DMS114 treated with DMSO at 0.1 percent for 48 hours (cell line): ENCODE measurements at regions not wholly inside any gene's neighbourhood (a gene's known extent, or its start where the extent isn't known, plus 50 kb on each side); places are given as distances from the start of the nearest gene placed in this dataset.
"Not testable (repeated sequence)": the region's sequence is repeated elsewhere in the genome, so short reads cannot be mapped to it uniquely, and the experiment has no call there.

Experiments
- DNase-seq: peaks from one replicate; lab custom pipeline; 2025; ENCODE audit not compliant: unreplicated experiment; lab: John Stamatoyannopoulos, UW

- no peak for DNase-seq
These were observed 696.3 kb upstream of the AGA start for GRCh38 chr4:178138491-178138890.

- no peak for DNase-seq
These were observed 698.2 kb upstream of the AGA start for GRCh38 chr4:178140326-178140915.

DNA sequence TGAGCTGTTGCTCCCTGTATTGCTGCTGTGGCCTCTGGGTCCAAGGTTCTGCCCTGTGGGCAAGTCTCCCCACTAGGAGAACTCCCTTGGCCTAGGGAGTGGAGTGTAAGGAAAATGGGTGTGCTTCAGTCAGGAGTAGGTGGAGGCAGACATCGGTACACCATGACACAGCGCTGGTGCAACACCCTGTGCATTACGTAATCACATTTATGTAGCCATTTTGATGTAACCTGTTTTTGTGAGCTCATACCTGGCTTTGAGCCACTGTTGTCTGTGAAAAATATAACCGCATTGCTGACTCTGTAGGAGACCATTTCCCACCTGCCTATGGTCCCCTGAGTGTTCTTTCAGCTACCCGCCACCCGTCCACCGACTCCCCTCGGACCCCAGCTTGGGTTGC, 700.5 kb upstream of the AGA start:
- no peak for DNase-seq

- no peak for DNase-seq
These were observed 705.9 kb upstream of the AGA start for GRCh38 chr4:178148106-178148505.

DNA sequence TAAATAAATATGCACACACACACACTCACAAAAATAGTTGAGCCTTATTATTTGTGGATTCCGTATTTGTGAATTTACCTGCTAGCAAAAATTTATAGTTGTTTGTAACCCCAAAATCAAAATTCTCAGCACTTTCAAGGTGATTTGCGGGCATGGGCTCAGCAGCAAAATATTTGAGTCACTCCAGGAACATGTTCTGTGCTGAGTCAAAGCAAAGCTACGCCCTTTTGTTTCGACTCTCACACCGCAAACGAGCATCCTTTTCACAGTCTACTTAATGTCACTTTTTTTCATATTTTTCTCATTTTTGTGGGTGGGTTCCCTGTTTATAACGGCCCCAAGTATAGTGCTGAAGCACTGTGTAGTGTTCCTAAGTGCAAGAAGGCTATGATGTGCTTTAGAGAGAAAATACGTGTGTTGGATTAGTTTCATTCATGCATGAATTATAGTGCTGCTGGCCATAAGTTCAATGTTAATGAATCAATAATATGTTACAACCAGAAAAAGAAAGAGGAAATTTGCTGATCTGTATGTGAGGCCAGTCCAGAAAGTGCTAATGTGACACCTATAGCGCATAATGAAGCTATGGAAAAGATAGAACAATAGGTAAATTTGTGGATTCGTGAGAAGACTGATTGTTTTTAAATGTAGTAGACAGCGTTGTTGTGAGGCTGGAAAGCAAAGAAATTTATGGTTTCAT, 723.2 kb upstream of the AGA start:
- no peak for DNase-seq

DNA sequence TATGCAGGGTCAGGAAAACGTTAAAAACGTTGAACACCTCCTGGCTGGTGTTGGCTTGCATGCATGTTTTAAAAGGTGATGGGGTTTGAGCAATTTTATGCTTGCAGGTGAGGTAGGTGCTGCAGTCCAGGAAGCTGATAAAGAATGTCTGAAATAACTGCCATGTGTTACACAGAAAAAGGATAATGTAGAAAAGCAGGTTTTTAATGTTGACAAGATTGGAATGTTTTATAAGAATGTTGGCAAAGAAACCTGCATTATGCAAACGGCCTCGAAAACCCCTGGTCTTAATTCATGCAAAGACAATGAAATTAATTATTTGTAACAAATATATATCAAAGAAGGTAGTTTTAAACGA, 723.7 kb upstream of the AGA start:
- DNase-seq, result no peak

- DNase-seq, result no peak
These were observed 731.5 kb upstream of the AGA start for GRCh38 chr4:178173771-178174170.

GRCh38 chr4:178174756-178175155, 732.5 kb upstream of the AGA start:
- DNase-seq, result no peak

GRCh38 chr4:178185517-178185916, 743.3 kb upstream of the AGA start:
- no peak for DNase-seq

GRCh38 chr4:178192611-178193010, 750.4 kb upstream of the AGA start:
- no peak for DNase-seq

GRCh38 chr4:178196751-178197374, 754.6 kb upstream of the AGA start:
- DNase-seq, result no peak

GRCh38 chr4:178198691-178199090, 756.5 kb upstream of the AGA start:
- DNase-seq, result no peak

GRCh38 chr4:178202422-178202821, 760.2 kb upstream of the AGA start:
- no peak for DNase-seq

DNA sequence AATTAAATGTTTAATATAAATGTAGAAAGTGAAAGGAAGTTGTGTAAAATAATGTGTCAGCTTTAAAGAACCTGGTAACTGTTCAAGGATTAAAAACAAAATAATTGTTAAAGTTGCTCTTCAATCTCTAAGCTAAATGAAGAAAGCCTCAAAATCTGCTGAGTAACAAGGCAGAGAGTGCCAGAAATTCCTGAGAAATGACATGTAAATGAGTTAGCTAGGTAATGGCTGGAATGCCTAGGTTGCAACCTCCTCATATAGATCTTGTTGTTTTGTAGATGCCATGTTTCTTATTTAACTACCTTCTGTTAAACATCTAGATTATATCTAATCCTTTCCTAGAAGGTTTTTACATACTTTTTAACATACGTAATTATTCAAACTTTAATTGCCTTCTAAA, 763.6 kb upstream of the AGA start:
- DNase-seq, result no peak

DNA sequence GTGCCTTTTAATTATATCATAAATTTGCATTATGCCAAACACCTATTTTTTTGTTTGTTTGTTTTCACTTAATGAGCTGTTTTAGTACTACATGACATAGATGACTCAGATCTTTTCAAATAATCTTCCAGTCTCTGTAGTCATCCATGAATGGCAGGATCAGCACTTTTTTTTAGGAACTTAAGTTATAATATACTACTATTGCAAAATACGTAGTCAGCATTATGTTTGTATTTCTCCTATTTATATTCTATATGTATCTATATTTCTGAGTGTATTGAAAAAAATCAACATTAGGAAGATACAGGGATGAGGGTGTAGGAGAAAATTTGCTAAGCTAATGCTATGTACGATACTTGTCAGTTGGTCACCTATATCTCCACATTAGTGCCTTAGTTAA, 773.1 kb upstream of the AGA start:
- DNase-seq, result no peak

- no peak for DNase-seq
These were observed 773.5 kb upstream of the AGA start for GRCh38 chr4:178215763-178216162.

GRCh38 chr4:178226421-178226820, 784.2 kb upstream of the AGA start:
- not testable (repeated sequence) for DNase-seq

GRCh38 chr4:178233906-178234305, 791.7 kb upstream of the AGA start:
- no peak for DNase-seq

DNA sequence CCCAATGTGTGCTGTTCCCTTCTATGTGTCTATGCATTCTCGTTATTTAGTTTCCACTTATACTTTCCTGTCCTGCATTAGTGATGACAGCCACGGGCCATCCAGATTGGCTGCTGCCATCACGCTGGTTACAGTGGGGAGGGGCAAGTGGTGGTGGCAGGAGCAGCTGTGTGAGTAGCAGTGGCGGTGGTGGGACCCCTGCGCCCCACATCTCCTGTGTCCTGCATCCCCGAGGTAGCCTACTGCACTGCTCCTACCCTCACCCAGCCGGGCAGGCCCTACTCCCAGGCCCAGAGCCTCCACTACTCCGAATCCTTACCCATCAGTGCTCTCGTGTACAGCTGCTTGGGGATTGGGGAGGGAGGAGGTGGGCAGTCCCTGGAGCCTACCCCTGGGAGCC, 798.7 kb upstream of the AGA start:
- no peak for DNase-seq

GRCh38 chr4:178241601-178242118, 799.4 kb upstream of the AGA start:
- DNase-seq, result no peak

- no peak for DNase-seq
These were observed 800.4 kb upstream of the AGA start for GRCh38 chr4:178242655-178243054.

DNA sequence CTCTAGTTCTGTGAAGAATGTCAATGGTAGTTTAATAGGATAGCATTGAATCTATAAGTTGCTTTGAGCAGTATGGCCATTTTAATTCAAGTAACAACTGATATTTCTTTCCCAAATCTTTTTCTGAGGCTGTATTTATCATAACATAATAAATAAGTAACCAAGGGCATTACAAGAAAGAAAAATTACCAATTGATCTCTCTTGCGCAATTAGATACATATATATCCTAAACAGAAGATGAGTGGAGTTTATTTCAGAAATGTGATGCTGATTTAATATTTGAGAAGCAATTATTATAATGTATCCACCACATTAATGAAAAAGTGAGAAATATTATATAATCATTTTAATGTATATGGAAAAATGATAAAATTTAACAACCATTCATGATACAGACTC, 802.5 kb upstream of the AGA start:
- DNase-seq, result no peak
